Testis (tissue), 2 donors: ENCODE measurements at regions not wholly inside any gene's neighbourhood (a gene's known extent, or its start where the extent isn't known, plus 50 kb on each side); places are given as distances from the start of the nearest gene placed in this dataset.

Experiments
- CTCF ChIP-seq, 3 experiments: fragments of 450-650 bp in 2 of 3; fragments of 200-600 bp in 1 of 3; sonication (generic) in 1 of 3; IDR thresholded peaks; one replicate each; pipeline ENCODE4 v1.5.1; 2016 to 2019; ENCODE audit warnings: antibody characterized with exemption in 3 of 3, mild to moderate bottlenecking in 2 of 3, moderate library complexity in 1 of 3
- POLR2A ChIP-seq: fragments of 450-650 bp; IDR thresholded peaks from one replicate; pipeline ENCODE4 v1.6.1; 2017; ENCODE audit warnings: antibody characterized with exemption, mild to moderate bottlenecking, moderate library complexity

GRCh38 chr20:1825507-1825906 is 69.7 kb upstream of the SIRPA start:
- TF ChIP-seq POLR2A: no peak
- TF ChIP-seq CTCF (IDR thresholded peaks at IDR 0.05): no peak
